ENCODE measurements at regions not wholly inside any gene's neighbourhood (a gene's known extent, or its start where the extent isn't known, plus 50 kb on each side); places are given as distances from the start of the nearest gene placed in this dataset.
"Not testable (repeated sequence)": the region's sequence is repeated elsewhere in the genome, so short reads cannot be mapped to it uniquely, and the experiment has no call there.

- DNase-seq, result no peak
Observed at GRCh38 chr9:80797831-80798688, 891.3 kb downstream of the TLE1 start.

GRCh38 chr9:80797101-80797829, 892.1 kb downstream of the TLE1 start:
- no peak for DNase-seq

DNA sequence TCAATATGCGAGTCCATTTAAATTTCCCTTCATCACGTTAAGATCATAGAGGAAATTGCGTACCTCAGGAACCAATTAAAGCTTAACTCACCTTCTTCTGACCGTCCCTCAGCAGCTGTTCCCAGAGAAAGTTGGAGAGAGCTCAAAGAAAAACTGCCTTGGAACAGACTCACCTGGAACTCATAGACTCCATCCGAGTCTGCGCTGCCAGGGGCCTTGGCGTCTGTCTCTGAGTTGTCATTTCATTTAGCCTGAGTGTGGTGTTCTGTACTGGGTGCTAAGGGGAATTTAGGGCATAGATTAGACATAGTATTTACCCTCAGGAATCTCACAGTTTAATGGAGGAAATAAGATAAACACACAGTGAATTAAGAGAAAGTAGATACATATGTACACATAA, 892.7 kb downstream of the TLE1 start:
- no peak for DNase-seq

DNA sequence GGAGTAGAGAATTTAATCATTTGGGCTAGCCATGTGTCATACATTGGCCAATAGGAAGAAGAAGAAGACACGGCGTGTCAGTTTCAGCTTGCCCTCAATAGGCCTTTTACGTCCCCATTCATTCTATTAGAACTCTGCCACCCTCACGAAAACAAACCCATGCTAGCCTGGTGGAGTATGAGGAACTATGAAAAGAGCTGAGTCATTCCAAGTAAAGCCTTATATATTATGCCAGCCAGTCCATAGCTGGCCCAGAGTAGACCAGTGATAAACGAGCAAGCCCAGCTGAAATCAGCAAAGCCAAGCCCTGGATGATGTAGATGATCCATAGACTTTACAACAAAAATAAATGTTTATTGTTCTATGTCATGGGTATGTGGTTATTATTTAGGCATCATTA, 895.1 kb downstream of the TLE1 start:
- DNase-seq, result no peak

DNA sequence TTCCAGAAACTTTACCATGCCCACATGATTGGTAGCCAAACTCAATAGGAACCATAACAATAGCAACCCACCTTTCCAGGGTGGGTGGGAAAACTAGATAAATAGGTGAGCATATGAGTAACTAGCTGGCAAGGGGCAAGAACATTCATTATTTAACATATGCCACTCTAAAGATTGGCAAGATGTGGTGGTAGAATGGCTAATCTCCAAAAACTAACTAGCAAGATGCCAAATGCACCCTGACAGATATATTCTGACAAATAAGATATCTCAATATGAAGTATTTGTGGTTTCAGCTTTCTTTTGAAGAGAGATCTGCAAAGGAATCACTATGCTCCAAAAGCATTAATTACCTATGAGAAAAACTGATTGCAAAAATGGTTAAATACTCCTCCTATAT, 895.6 kb downstream of the TLE1 start:
- DNase-seq, result no peak

DNA sequence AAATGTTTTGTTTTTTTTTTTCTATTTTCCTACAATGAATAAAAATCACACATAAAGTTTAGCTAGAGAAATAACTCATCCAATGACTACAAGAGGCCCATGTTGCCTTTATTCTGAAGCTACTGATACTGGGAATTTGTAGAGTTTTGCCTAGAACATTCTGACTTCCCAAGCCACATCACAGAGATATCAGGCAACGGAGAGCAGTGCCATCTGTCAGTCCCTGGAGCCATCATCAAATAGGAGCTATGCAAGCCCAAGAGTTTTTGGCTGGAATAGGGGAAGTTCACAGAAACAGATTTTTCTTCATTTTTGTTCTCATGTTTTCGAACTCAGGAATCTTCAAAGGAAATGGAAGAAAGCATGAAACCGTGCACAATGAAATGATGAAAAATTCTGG, 896.6 kb downstream of the TLE1 start:
- DNase-seq, result no peak

GRCh38 chr9:80791836-80792235, 897.5 kb downstream of the TLE1 start:
- DNase-seq, result no peak

- no peak for DNase-seq
Observed at GRCh38 chr9:80790764-80791163, 898.6 kb downstream of the TLE1 start.

DNA sequence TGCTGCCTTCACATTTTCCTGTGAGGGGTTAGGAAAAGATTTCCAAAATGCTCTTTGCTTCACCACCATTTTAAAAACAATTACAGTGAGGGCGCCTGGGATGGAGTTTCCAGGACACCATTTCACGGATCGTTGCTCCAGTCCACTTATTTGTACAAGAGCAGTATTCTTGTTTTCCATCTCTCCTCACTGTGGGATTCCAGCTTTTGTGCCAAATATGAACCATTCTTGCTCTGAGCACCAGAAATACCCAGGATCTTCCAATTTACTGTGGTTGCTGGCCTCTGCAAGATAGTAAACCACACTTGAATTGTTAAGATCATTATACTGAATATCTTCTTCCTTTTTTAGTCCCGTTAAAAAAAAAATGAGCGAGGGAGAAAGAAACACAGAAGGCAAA, 899.5 kb downstream of the TLE1 start:
- DNase-seq, result no peak

GRCh38 chr9:80787636-80788035, 901.7 kb downstream of the TLE1 start:
- DNase-seq, result no peak

DNA sequence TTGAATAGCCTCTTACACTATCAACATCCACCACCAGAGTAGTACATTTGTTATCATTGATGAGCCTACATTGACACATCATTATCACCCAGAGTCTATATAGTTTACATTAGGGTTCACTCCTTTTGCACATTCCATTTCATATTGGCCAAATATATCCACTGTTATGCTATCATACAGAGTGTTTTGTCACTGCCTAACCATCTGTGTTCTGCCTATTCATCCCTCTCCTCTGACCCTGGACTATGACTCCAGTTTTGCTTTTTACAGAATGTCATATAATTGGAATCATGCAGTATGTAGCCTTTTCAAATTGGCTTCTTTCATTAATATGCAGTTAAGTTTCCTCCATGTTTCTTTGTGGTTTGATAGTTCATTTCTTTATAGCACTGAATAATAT, 904.7 kb downstream of the TLE1 start:
- DNase-seq, result no peak

DNA sequence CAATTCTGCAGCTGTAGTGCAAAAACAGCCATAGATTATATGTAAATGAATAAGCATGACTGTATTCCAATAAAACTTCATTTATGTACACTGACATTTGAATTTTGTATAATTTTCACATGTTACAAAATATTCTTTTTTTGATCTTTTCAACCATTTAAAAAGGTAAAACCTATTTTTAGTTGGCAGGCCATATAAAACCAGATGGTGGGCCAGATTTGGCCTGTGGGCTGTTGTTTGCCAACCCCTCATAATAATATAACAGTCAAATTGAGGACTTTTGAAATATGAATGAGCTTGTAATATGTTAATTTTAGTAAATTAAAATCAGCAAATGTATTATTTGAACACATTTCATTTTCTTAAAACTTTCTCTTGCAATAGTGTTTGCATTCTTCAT, 913.4 kb downstream of the TLE1 start:
- no peak for DNase-seq

GRCh38 chr9:80775530-80775929, 913.8 kb downstream of the TLE1 start:
- no peak for DNase-seq

- DNase-seq, result no peak
Observed at GRCh38 chr9:80771555-80772347, 917.6 kb downstream of the TLE1 start.

DNA sequence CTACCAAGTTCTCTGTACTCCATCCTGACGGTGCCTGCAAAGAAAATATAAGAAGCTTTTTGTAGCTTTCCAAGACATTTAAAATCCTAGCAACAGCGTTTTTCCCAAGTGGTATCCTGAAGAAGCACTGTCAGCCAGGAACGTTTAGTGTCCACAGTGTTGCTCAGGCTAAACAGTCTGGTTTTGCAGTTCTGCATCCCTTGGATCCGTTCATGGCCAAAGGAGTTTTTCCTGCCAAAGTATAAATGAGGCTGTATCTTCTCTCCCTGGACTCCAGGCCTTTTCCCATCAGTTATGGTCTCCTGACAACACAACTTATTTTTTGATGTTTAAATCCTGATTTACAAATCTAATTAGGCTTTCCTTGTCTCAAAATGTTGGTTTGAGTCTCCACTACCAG, 925.8 kb downstream of the TLE1 start:
- DNase-seq, result no peak

DNA sequence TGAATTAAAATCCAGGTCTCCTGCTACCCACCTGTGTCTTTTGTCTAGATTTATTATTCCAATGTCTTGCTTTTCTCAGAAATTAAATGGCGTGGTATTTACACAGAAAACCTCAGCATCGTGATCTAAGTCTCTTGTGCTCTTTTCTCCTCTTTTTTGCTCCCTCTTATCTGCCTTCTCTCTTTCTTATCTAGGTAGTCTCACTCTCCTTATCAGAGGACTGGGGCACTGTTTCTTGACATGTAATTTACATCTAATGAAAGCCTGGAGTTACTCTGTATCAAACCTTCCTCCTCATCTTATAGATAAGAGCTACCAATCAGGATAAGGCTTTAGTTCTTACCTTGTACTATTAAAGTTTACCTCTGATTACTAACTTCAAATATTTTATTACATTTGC, 933.8 kb downstream of the TLE1 start:
- no peak for DNase-seq

DNA sequence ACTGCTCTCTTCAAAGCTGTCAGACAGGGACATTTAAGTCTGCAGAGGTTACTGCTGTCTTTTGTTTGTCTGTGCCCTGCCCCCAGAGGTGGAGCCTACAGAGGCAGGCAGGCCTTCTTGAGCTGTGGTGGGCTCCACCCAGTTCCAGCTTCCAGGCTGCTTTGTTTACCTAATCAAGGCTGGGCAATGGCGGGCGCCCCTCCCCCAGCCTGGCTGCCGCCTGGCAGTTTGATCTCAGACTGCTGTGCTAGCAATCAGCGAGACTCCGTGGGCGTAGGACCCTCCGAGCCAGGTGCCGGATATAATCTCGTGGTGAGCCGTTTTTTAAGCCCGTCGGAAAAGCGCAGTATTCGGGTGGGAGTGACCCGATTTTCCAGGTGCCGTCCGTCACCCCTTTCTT, 942.3 kb downstream of the TLE1 start:
- DNase-seq, result not testable (repeated sequence)

DNA sequence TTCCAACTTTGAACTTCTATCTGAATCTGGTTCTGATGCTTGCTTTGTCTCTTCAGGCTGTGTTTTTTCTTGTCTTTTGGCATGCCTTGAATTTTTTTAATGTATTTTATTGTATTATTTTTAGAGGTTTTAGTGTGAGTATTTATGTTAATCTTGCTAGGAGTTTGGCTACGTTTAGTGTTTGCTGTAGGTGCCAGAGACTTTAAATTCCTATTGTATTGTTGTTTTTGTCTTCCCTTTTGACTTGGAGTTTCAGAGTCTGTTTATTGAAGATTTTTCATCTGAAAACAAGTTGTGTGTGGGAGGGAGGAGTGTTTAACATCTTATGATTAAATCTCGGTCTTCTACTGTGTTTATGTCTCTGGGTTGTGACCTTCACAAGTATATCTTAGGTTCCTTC, 956.8 kb downstream of the TLE1 start:
- no peak for DNase-seq

GRCh38 chr9:80720579-80720978, 968.8 kb downstream of the TLE1 start:
- no peak for DNase-seq

- DNase-seq, result no peak
Observed at GRCh38 chr9:80707120-80707519, 982.2 kb downstream of the TLE1 start.

GRCh38 chr9:80701061-80701460, 988.3 kb downstream of the TLE1 start:
- no peak for DNase-seq

- no peak for DNase-seq
Observed at GRCh38 chr9:80699511-80699998, 989.8 kb downstream of the TLE1 start.

DNA sequence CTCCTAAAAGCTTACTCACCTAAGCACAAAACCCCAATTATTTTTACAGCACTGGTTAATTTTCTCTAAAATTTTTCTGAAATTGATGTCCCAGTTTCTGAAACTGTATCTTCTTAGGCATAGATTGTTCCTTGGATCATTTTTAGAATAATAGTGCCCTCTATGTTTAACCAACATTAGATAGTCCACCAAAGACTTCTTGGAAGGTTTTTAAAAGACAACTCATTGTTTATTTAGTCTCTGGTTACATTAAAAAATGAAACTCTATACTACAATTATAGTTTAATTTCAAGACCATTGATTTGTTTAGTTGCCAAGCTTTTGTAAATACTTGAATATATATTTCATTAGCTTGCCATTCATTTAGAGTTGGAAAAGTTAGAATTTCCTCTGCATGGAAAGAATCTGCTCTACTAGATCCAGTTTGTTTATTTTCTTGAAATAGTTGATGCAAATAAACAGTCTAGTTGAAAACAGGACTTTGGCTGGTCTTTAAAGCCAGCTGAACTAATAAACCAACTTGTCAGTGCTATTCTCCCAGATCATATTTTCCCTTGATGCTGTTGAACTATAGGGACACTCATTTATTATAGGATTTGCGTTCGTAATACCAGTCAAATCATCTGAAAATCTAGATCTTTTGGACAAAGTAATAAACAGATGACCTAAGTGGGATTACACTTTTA, 990.5 kb downstream of the TLE1 start:
- no peak for DNase-seq

Measured in activated effector memory CD4-positive, alpha-beta T cell treated with Interleukin-2 at 50 U/mL for 16 hours (primary cell).